ENCODE measurements at regions not wholly inside any gene's neighbourhood (a gene's known extent, or its start where the extent isn't known, plus 50 kb on each side); places are given as distances from the start of the nearest gene placed in this dataset.

- TF ChIP-seq ZNF121 (tag by site-specific recombination; IDR thresholded peaks at IDR 0.05) (no peak), CTCF (tag by site-specific recombination; IDR thresholded peaks at IDR 0.05) (no peak), MEIS1 (CRISPR knock-in tag; IDR thresholded peaks at IDR 0.05; ENCODE audit: borderline replicate concordance) (no peak), TCF7L2 (IDR thresholded peaks at IDR 0.05; ENCODE audit: borderline replicate concordance, low read depth, low read length) (no peak), ZNF10 (tag by site-specific recombination; IDR thresholded peaks at IDR 0.05) (no peak), ZNF580 (tag by site-specific recombination; IDR thresholded peaks at IDR 0.05) (no peak), ZNF660 (tag by site-specific recombination; IDR thresholded peaks at IDR 0.05) (no peak), HOXA7 (CRISPR knock-in tag; IDR thresholded peaks at IDR 0.05; ENCODE audit: borderline replicate concordance) (no peak)
These were observed 330.5 kb downstream of the FGF9 start for GRCh38 chr13:22001336-22001735.
